T-helper 1 cell treated with Interleukin-12 subunit alpha and Interleukin-12 subunit beta and Interleukin-4 antibody, amounts not matched to agents 30 ng/mL and 1 ng/mL, for 36 hours (primary cell): ENCODE measurements at regions not wholly inside any gene's neighbourhood (a gene's known extent, or its start where the extent isn't known, plus 50 kb on each side); places are given as distances from the start of the nearest gene placed in this dataset.

Experiments used
- intact Hi-C: fragments of 100-400 bp; cut with micrococcal nuclease; formaldehyde crosslinking; loops from one replicate; pipeline ENCODE4 v1.15.1; 2024

- intact Hi-C loops: no loop called here
These were observed 420.6 kb downstream of the LRFN5 start for GRCh38 chr14:42027271-42027670.

GRCh38 chr14:42023452-42023851 is 416.8 kb downstream of the LRFN5 start:
- intact Hi-C loops: no loop called here

GRCh38 chr14:42014301-42014700 is 407.6 kb downstream of the LRFN5 start:
- intact Hi-C loops: no loop called here

- intact Hi-C loops: no loop called here
These were observed 406.9 kb downstream of the LRFN5 start for GRCh38 chr14:42013559-42013958.

GRCh38 chr14:42013153-42013552 is 406.5 kb downstream of the LRFN5 start:
- intact Hi-C loops: no loop called here

GRCh38 chr14:42011221-42011620 is 404.5 kb downstream of the LRFN5 start:
- intact Hi-C loops: no loop called here

- intact Hi-C loops: no loop called here
These were observed 397.6 kb downstream of the LRFN5 start for GRCh38 chr14:42004321-42004720.

GRCh38 chr14:42002141-42002540 is 395.5 kb downstream of the LRFN5 start:
- intact Hi-C loops: no loop called here

GRCh38 chr14:42001431-42001830 is 394.8 kb downstream of the LRFN5 start:
- intact Hi-C loops: no loop called here

- intact Hi-C loops: no loop called here
These were observed 393.8 kb downstream of the LRFN5 start for GRCh38 chr14:42000450-42000849.

- intact Hi-C loops: no loop called here
These were observed 387.0 kb downstream of the LRFN5 start for GRCh38 chr14:41993687-41994086.

- intact Hi-C loops: no loop called here
These were observed 380.0 kb downstream of the LRFN5 start for GRCh38 chr14:41986700-41987099.

GRCh38 chr14:41986083-41986645 is 379.5 kb downstream of the LRFN5 start:
- intact Hi-C loops: no loop called here

- intact Hi-C loops: no loop called here
These were observed 366.5 kb downstream of the LRFN5 start for GRCh38 chr14:41973178-41973577.

GRCh38 chr14:41972531-41972930 is 365.9 kb downstream of the LRFN5 start:
- intact Hi-C loops: no loop called here

GRCh38 chr14:41960281-41960680 is 353.6 kb downstream of the LRFN5 start:
- intact Hi-C loops: no loop called here

GRCh38 chr14:41957459-41957858 is 350.8 kb downstream of the LRFN5 start:
- intact Hi-C loops: no loop called here
